Neural cell (in vitro differentiated cells): ENCODE measurements at regions not wholly inside any gene's neighbourhood (a gene's known extent, or its start where the extent isn't known, plus 50 kb on each side); places are given as distances from the start of the nearest gene placed in this dataset.
A peak's percentile ranks its signal among the peaks of the same experiment; 100 is the strongest.

Source experiments
- H2AFZ ChIP-seq: fragments of 200-600, 300-800 bp; sonication (generic), shearing (Covaris generic); 2 replicates; pipeline ENCODE4 v1.6.0; 2014; ENCODE audit warnings: low read depth, mild to moderate bottlenecking, antibody characterized with exemption, low read length, moderate library complexity
- H3F3A ChIP-seq: fragments of 200-600 bp; shearing (Covaris generic); 2 replicates; pipeline ENCODE4 v1.6.1; 2016; ENCODE audit warnings: mild to moderate bottlenecking, moderate library complexity, mixed read lengths, antibody characterized with exemption, low read length; ENCODE audit not compliant: insufficient read depth, poor library complexity, severe bottlenecking
- H3K27ac ChIP-seq: fragments of 200-600, 300-800 bp; sonication (generic), shearing (Covaris generic); 2 replicates; pipeline ENCODE4 v1.5.1; 2014; ENCODE audit warnings: mild to moderate bottlenecking, low read length, moderate library complexity
- H3K27me3 ChIP-seq: fragments of 300-800, 200-600 bp; sonication (generic), shearing (Covaris generic); 2 replicates; pipeline ENCODE4 v1.6.0; 2014; ENCODE audit warnings: mild to moderate bottlenecking, low read depth, low read length, moderate library complexity; ENCODE audit not compliant: insufficient read depth
- H3K36me3 ChIP-seq: fragments of 300-800, 200-600 bp; sonication (generic), shearing (Covaris generic); 2 replicates; pipeline ENCODE4 v1.5.1; 2014; ENCODE audit warnings: mild to moderate bottlenecking, antibody characterized with exemption, low read length, moderate library complexity; ENCODE audit not compliant: insufficient read depth
- H3K4me2 ChIP-seq: fragments of 300-800, 200-600 bp; sonication (generic), shearing (Covaris generic); 2 replicates; pipeline ENCODE4 v1.6.0; 2014; ENCODE audit warnings: mild to moderate bottlenecking, low read length
- H3K4me3 ChIP-seq: fragments of 300-800, 200-600 bp; sonication (generic), shearing (Covaris generic); 2 replicates; pipeline ENCODE4 v1.5.1; 2014; ENCODE audit warnings: mild to moderate bottlenecking, low read length, moderate library complexity
- H3K79me2 ChIP-seq: fragments of 200-600 bp; shearing (Covaris generic); replicated peaks from 2 replicates; pipeline ENCODE4 v1.6.0; 2014; ENCODE audit warnings: mild to moderate bottlenecking, low read length, moderate library complexity; ENCODE audit not compliant: insufficient read depth
- H3K9ac ChIP-seq: fragments of 300-800, 200-600 bp; sonication (generic), shearing (Covaris generic); 2 replicates; pipeline ENCODE4 v1.6.1; 2016; ENCODE audit warnings: mild to moderate bottlenecking, low read length, mixed read lengths
- H3K9me2 ChIP-seq: fragments of 200-600 bp; shearing (Covaris generic); 2 replicates; pipeline ENCODE4 v1.6.1; 2016; ENCODE audit warnings: mild to moderate bottlenecking, low read length, mixed read lengths; ENCODE audit not compliant: insufficient read depth
- H3K9me3 ChIP-seq: fragments of 200-600, 300-800 bp; sonication (generic), shearing (Covaris generic); 2 replicates; pipeline ENCODE4 v1.6.1; 2016; ENCODE audit warnings: mild to moderate bottlenecking, mixed run types, low read length, moderate library complexity, mixed read lengths
- H4K20me1 ChIP-seq: fragments of 200-600 bp; shearing (Covaris generic); 2 replicates; pipeline ENCODE4 v1.6.1; 2016; ENCODE audit warnings: mild to moderate bottlenecking, mixed run types; ENCODE audit not compliant: insufficient read depth
- CTCF ChIP-seq: fragments of 450-650 bp; IDR thresholded peaks from 2 replicates; pipeline ENCODE4 v1.5.1; 2014; ENCODE audit warnings: antibody characterized with exemption, mild to moderate bottlenecking, moderate library complexity; ENCODE audit not compliant: poor library complexity, severe bottlenecking
- EP300 ChIP-seq: fragments of 450-650 bp; conservative IDR thresholded peaks from 2 replicates; pipeline ENCODE4 v1.6.1; 2014; ENCODE audit warnings: antibody characterized with exemption, mild to moderate bottlenecking, moderate library complexity; ENCODE audit not compliant: poor library complexity, severe bottlenecking
- EZH2 ChIP-seq: fragments of 200-600, 300-800 bp; shearing (Covaris generic), sonication (generic); IDR thresholded peaks from 2 replicates; pipeline ENCODE4 v1.6.1; 2014; ENCODE audit warnings: antibody characterized with exemption, low read length, borderline replicate concordance, mild to moderate bottlenecking; ENCODE audit not compliant: insufficient read depth, poor library complexity, severe bottlenecking
- MXI1 ChIP-seq: fragments of 450-650 bp; conservative IDR thresholded peaks from 2 replicates; pipeline ENCODE4 v1.6.1; 2014; ENCODE audit warnings: antibody characterized with exemption, mild to moderate bottlenecking; ENCODE audit not compliant: poor library complexity, severe bottlenecking
- POLR2AphosphoS5 ChIP-seq: IDR thresholded peaks from 2 replicates; pipeline ENCODE4 v1.6.1; 2012
- RAD21 ChIP-seq: fragments of 450-650 bp; conservative IDR thresholded peaks from 2 replicates; pipeline ENCODE4 v1.6.1; 2014; ENCODE audit warnings: antibody characterized with exemption, mild to moderate bottlenecking, moderate library complexity
- REST ChIP-seq: IDR thresholded peaks from 2 replicates; pipeline ENCODE4 v1.6.1; 2012; ENCODE audit warnings: borderline replicate concordance
- SMC3 ChIP-seq: fragments of 450-650 bp; conservative IDR thresholded peaks from 2 replicates; pipeline ENCODE4 v1.6.1; 2014; ENCODE audit warnings: antibody characterized with exemption, mild to moderate bottlenecking, moderate library complexity; ENCODE audit not compliant: poor library complexity
- TAF1 ChIP-seq: IDR thresholded peaks from 2 replicates; pipeline ENCODE4 v1.6.1; 2012; ENCODE audit warnings: low read depth

- Histone ChIP-seq H4K20me1 (no peaks in the 10 kb centered on the region), H3K9me2 (no peaks in the 10 kb centered on the region), H3K4me2 (no peak overlapping the region), H3K9ac (no peak overlapping the region), H3K4me3 (no peak overlapping the region), H2AFZ (no peak overlapping the region), H3K36me3 (no peaks in the 10 kb centered on the region), H3K27me3 (no peaks in the 10 kb centered on the region), H3K9me3 (no peaks in the 10 kb centered on the region), H3K79me2 (no peaks in the 10 kb centered on the region), H3K27ac (no peak overlapping the region), H3F3A (no peaks in the 10 kb centered on the region)
- TF ChIP-seq REST (no peak), CTCF (no peak), EP300 (no peak), RAD21 (no peak)
These were observed 470.7 kb upstream of the CBLB start for GRCh38 chr3:106339551-106339950.

GRCh38 chr3:106341087-106341486 lies 472.3 kb upstream of the CBLB start:
- no peaks in the 10 kb centered on the region for H3K27me3 ChIP-seq
- H3K79me2 ChIP-seq: no peaks in the 10 kb centered on the region
- H3F3A ChIP-seq: no peaks in the 10 kb centered on the region
- no peak overlapping the region for H2AFZ ChIP-seq
- H4K20me1 ChIP-seq: no peaks in the 10 kb centered on the region
- no peaks in the 10 kb centered on the region for H3K9me3 ChIP-seq
- H3K36me3 ChIP-seq: no peaks in the 10 kb centered on the region
- no peak overlapping the region for H3K9ac ChIP-seq
- TF ChIP-seq CTCF (peak; percentile 37), EZH2 (no peak), RAD21 (no peak), EP300 (peak; percentile 29), SMC3 (no peak), TAF1 (no peak), MXI1 (peak; percentile 26), REST (no peak), POLR2AphosphoS5 (peak; percentile 19)
- H3K4me3 ChIP-seq: no peak overlapping the region
- peak overlapping the region; percentile 33 for H3K27ac ChIP-seq
- no peaks in the 10 kb centered on the region for H3K9me2 ChIP-seq
- no peak overlapping the region for H3K4me2 ChIP-seq
